ENCODE measurements at regions not wholly inside any gene's neighbourhood (a gene's known extent, or its start where the extent isn't known, plus 50 kb on each side); places are given as distances from the start of the nearest gene placed in this dataset.

DNA sequence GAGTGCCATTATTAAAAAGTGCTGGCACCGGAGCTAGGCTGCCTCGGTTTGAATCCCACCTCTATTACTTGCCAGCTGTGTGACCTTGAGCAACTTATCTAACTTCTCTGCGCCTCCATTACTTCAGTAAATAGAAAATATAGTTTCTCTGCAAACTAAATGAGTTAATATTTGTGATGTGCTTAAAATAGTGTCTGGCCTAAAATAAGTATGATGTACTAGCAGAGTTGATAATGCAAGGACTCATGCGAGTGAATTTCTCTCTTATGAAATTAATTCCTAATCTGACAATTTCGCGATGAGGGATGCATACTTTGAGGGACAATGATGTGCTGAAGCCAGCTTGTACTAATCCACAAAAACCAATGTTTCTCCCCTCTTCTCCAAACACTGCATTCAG lies 180.8 kb upstream of the NTF3 start:
- TF ChIP-seq, protein P1, sequence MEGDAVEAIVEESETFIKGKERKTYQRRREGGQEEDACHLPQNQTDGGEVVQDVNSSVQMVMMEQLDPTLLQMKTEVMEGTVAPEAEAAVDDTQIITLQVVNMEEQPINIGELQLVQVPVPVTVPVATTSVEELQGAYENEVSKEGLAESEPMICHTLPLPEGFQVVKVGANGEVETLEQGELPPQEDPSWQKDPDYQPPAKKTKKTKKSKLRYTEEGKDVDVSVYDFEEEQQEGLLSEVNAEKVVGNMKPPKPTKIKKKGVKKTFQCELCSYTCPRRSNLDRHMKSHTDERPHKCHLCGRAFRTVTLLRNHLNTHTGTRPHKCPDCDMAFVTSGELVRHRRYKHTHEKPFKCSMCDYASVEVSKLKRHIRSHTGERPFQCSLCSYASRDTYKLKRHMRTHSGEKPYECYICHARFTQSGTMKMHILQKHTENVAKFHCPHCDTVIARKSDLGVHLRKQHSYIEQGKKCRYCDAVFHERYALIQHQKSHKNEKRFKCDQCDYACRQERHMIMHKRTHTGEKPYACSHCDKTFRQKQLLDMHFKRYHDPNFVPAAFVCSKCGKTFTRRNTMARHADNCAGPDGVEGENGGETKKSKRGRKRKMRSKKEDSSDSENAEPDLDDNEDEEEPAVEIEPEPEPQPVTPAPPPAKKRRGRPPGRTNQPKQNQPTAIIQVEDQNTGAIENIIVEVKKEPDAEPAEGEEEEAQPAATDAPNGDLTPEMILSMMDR (IDR thresholded peaks at IDR 0.05) = no peak
- TF ChIP-seq POLR2A (IDR thresholded peaks at IDR 0.05) (no peak), POLR2AphosphoS5 (IDR thresholded peaks at IDR 0.05) (no peak), EP300 (IDR thresholded peaks at IDR 0.05) (no peak)

Data from stomach (tissue), 4 donors.